GM21786 (cell line): ENCODE measurements at regions not wholly inside any gene's neighbourhood (a gene's known extent, or its start where the extent isn't known, plus 50 kb on each side); places are given as distances from the start of the nearest gene placed in this dataset.

Experiments
- ATAC-seq: cut with Tn5 transposase; IDR thresholded peaks from one replicate; pipeline ENCODE4 v1.9.1; 2021; ENCODE audit not compliant: unreplicated experiment

- ATAC-seq = no peak
Observed at GRCh38 chr18:5601188-5601624, 57.4 kb upstream of the EPB41L3 start.

- no peak for ATAC-seq
Observed at GRCh38 chr18:5600378-5601071, 56.7 kb upstream of the EPB41L3 start.

GRCh38 chr18:5596585-5596984 lies 52.8 kb upstream of the EPB41L3 start:
- ATAC-seq = no peak
